ENCODE measurements at regions not wholly inside any gene's neighbourhood (a gene's known extent, or its start where the extent isn't known, plus 50 kb on each side); places are given as distances from the start of the nearest gene placed in this dataset.

DNA sequence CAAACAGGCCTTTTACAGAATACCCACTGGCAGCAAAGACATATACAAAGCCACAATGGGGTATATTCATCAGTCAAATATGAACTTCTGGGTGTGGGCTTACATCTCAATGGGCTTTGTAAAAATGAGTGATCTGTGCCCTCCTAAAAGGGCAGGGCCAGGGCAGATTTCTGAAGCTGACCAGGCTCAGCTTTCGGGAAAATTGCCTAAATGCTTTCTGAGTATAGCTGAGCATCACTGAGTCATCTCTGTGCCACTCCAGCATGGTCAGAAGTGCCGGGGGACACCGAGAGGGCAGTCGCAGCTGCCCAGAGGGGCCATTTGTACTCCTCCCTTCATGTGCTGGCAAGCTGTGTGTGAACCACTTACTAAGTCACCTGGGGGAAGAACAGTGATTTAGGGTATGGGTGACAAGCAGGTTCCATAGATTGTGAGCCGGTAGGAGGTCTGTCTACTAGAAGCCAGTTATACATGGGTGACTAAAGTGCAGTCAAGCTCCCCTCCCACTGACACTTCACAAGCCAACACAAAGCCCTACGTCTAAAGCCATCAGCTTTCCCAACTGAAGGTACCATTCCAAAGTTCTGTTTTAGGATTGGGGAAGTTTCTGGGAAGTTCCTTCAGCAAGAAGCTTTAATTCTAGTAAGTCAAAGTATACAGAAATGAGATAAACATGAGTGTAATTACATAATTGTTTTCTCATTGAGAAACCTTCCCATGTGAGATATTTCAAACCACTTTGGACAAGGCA is 147.6 kb upstream of the TAB2 start:
- no peak overlapping the region for H3K23ac ChIP-seq (ENCODE audit: insufficient read length)
- H3K36me3 ChIP-seq (ENCODE audit: control insufficient read depth in 2 of 4, insufficient read depth in 4 of 4, low read length in 3 of 4): no peaks in the 10 kb centered on the region
- H4K5ac ChIP-seq (ENCODE audit: insufficient read length, low read depth, low read length): no peak overlapping the region
- no peak overlapping the region for H2BK20ac ChIP-seq (ENCODE audit: low read length)
- no peak for DNase-seq (ENCODE audit: low read depth in 1 of 2, low spot score in 2 of 2)
- 92% methylated on average over 6 of the region's 6 CpGs; no CpG with 5 or more reads in 1 of the 2 experiments for WGBS, 2 experiments (ENCODE audit: extremely low coverage in 1 of 2, insufficient coverage in 1 of 2, insufficient read length in 1 of 2, insufficient replicate concordance in 2 of 2, low coverage in 1 of 2, low lambda C conversion rate in 2 of 2, missing lambda C conversion rate in 1 of 2)
- H3K18ac ChIP-seq (ENCODE audit: extremely low read depth, low read length): no peak overlapping the region
- H4K8ac ChIP-seq (ENCODE audit: extremely low read depth, insufficient read depth, low read length): no peak overlapping the region; the same call in 1 of the 2 replicates
- H3K4me1 ChIP-seq (replicated peaks in 1 of 4; ENCODE audit: control insufficient read depth in 3 of 4, insufficient read depth in 4 of 4, low read length in 3 of 4): no peaks in the 10 kb centered on the region
- no peak overlapping the region for H3K27ac ChIP-seq (ENCODE audit: low read depth, low read length)
- ChIA-PET POLR2A (ENCODE audit: partially characterized antibody) (interaction anchor here (1.2 kb wide), 1 partner anchor 56 kb away, joined by 3 read pairs; no protein-coding TSS in a partner anchor), CTCF (ENCODE audit: partially characterized antibody) (interaction anchor here (0.6 to 1.3 kb wide), 5 partner anchors 11 to 97 kb away, joined by 3 to 4 read pairs (median 3); no protein-coding TSS in a partner anchor)
- no peaks in the 10 kb centered on the region for H3K27me3 ChIP-seq (replicated peaks in 1 of 4; ENCODE audit: control insufficient read depth in 3 of 4, extremely low read depth in 1 of 4, insufficient read depth in 3 of 4, low read length in 3 of 4)
- H2BK15ac ChIP-seq (ENCODE audit: low read length): no peak overlapping the region
- FAIRE-seq: no peak
- H3K4ac ChIP-seq (replicated peaks; ENCODE audit: insufficient read length, low read depth, low read length): no peak overlapping the region
- no peak overlapping the region for H4K91ac ChIP-seq (replicated peaks; ENCODE audit: insufficient read length, low read length)
- H3K79me2 ChIP-seq (ENCODE audit: control insufficient read depth in 1 of 2, insufficient read depth in 2 of 2, low read length in 2 of 2): no peaks in the 10 kb centered on the region
- no peak overlapping the region for H3K56ac ChIP-seq (replicated peaks; ENCODE audit: insufficient read length, low read depth, low read length)
- H4K20me1 ChIP-seq (replicated peaks in 1 of 2; ENCODE audit: control insufficient read depth in 1 of 2, insufficient read depth in 2 of 2, low read length in 2 of 2): no peaks in the 10 kb centered on the region
- TF ChIP-seq GABPA (IDR thresholded peaks at IDR 0.05; ENCODE audit: borderline replicate concordance, insufficient read depth, low read length) (no peak), FOSL1 (IDR thresholded peaks at IDR 0.05; ENCODE audit: insufficient read depth, low read depth, low read length) (no peak), CHD1 (IDR thresholded peaks at IDR 0.05; ENCODE audit: low read depth, low read length) (no peak), ZNF274 (IDR thresholded peaks at IDR 0.05; ENCODE audit: borderline replicate concordance, extremely low read depth, low read length) (no peak), ASH2L (IDR thresholded peaks at IDR 0.05; ENCODE audit: low read length) (no peak), BCL11A (IDR thresholded peaks at IDR 0.05; ENCODE audit: low read depth in 2 of 2, low read length in 2 of 2) (no peak), CEBPB (IDR thresholded peaks at IDR 0.05; ENCODE audit: low read depth, low read length) (no peak), RFX5 (IDR thresholded peaks at IDR 0.05; ENCODE audit: borderline replicate concordance, low read depth, low read length) (no peak), SP4 (IDR thresholded peaks at IDR 0.05; ENCODE audit: low read length) (no peak), TCF12 (IDR thresholded peaks at IDR 0.05; ENCODE audit: low read depth, low read length) (no peak), SUZ12 (IDR thresholded peaks at IDR 0.05; ENCODE audit: low read length) (no peak)
- TF ChIP-seq, protein P1, sequence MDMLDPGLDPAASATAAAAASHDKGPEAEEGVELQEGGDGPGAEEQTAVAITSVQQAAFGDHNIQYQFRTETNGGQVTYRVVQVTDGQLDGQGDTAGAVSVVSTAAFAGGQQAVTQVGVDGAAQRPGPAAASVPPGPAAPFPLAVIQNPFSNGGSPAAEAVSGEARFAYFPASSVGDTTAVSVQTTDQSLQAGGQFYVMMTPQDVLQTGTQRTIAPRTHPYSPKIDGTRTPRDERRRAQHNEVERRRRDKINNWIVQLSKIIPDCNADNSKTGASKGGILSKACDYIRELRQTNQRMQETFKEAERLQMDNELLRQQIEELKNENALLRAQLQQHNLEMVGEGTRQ (IDR thresholded peaks at IDR 0.05; ENCODE audit: low read length): no peak
- H3K4me2 ChIP-seq (ENCODE audit: insufficient read depth in 1 of 2, low read depth in 2 of 2, low read length in 2 of 2): no peak overlapping the region
- H3K9ac ChIP-seq (replicated peaks in 1 of 4; ENCODE audit: extremely low read depth in 1 of 4, low read depth in 3 of 4, low read length in 3 of 4): no peak overlapping the region
- no peak overlapping the region for H2BK5ac ChIP-seq (ENCODE audit: low read depth, low read length)
- H3K14ac ChIP-seq (ENCODE audit: insufficient read length): no peak overlapping the region
- no peak overlapping the region for H2AFZ ChIP-seq (ENCODE audit: low read length)
- H3K23me2 ChIP-seq (ENCODE audit: low read depth, low read length): no peaks in the 10 kb centered on the region
- no peaks in the 10 kb centered on the region for H3K79me1 ChIP-seq (ENCODE audit: low read depth, low read length)
- no peaks in the 10 kb centered on the region for H3K9me3 ChIP-seq (ENCODE audit: insufficient read depth in 2 of 2, low read depth in 1 of 2, low read length in 1 of 2)
- H2AK5ac ChIP-seq (ENCODE audit: low read depth, low read length): no peak overlapping the region
- H2BK12ac ChIP-seq (ENCODE audit: low read depth, low read length): no peak overlapping the region
- no peak overlapping the region for H2BK120ac ChIP-seq (replicated peaks; ENCODE audit: low read depth, low read length)
- H3K4me3 ChIP-seq (ENCODE audit: extremely low read depth in 1 of 4, insufficient read depth in 2 of 4, low read depth in 3 of 4, low read length in 4 of 4): no peak overlapping the region

Measured in H1 (cell line).